ENCODE measurements at regions not wholly inside any gene's neighbourhood (a gene's known extent, or its start where the extent isn't known, plus 50 kb on each side); places are given as distances from the start of the nearest gene placed in this dataset.
"Not testable (repeated sequence)": the region's sequence is repeated elsewhere in the genome, so short reads cannot be mapped to it uniquely, and the experiment has no call there.

GRCh38 chr2:236375973-236376476 lies 111.8 kb upstream of the ASB18 start:
- H3K4me2 ChIP-seq, result no peak overlapping the region
- H3K27ac ChIP-seq, result no peak overlapping the region
- H4K20me1 ChIP-seq (ENCODE audit: insufficient read depth, poor library complexity, severe bottlenecking), result no peaks in the 10 kb centered on the region
- no peak for TF ChIP-seq EZH2 (IDR thresholded peaks at IDR 0.05; ENCODE audit: borderline replicate concordance)
- no peak for TF ChIP-seq EZH2phosphoT487 (IDR thresholded peaks at IDR 0.05; ENCODE audit: low read depth, severe bottlenecking, unreplicated experiment)
- TF ChIP-seq CTCF (IDR thresholded peaks at IDR 0.05; ENCODE audit: poor library complexity), result no peak
- no peaks in the 10 kb centered on the region for H3K79me2 ChIP-seq
- no peaks in the 10 kb centered on the region for H3K27me3 ChIP-seq
- no peak overlapping the region for H3K4me3 ChIP-seq
- no peaks in the 10 kb centered on the region for H3K36me3 ChIP-seq (replicated peaks; ENCODE audit: insufficient read depth, low read depth)
- no peak for DNase-seq (ENCODE audit: low spot score)
- 96% methylated on average over 5 of the region's 5 CpGs for WGBS (ENCODE audit: low lambda C conversion rate, missing lambda C conversion rate)
- no peaks in the 10 kb centered on the region for H3K4me1 ChIP-seq (ENCODE audit: insufficient read depth)
- H3K9me2 ChIP-seq (replicated peaks; ENCODE audit: insufficient read depth), result no peaks in the 10 kb centered on the region
- H3K9me3 ChIP-seq (ENCODE audit: low read depth), result no peaks in the 10 kb centered on the region
- H2AFZ ChIP-seq, result no peak overlapping the region

GRCh38 chr2:236376566-236377244 lies 112.5 kb upstream of the ASB18 start:
- H3K4me2 ChIP-seq, result no peak overlapping the region
- H3K36me3 ChIP-seq (replicated peaks; ENCODE audit: insufficient read depth, low read depth), result no peaks in the 10 kb centered on the region
- no peak overlapping the region for H2AFZ ChIP-seq
- DNase-seq (ENCODE audit: low spot score), result no peak
- TF ChIP-seq EZH2phosphoT487 (IDR thresholded peaks at IDR 0.05; ENCODE audit: low read depth, severe bottlenecking, unreplicated experiment) (no peak), EZH2 (IDR thresholded peaks at IDR 0.05; ENCODE audit: borderline replicate concordance) (no peak), CTCF (IDR thresholded peaks at IDR 0.05; ENCODE audit: poor library complexity) (no peak)
- no peaks in the 10 kb centered on the region for H4K20me1 ChIP-seq (ENCODE audit: insufficient read depth, poor library complexity, severe bottlenecking)
- no peak overlapping the region for H3K27ac ChIP-seq
- no peaks in the 10 kb centered on the region for H3K9me3 ChIP-seq (ENCODE audit: low read depth)
- no peaks in the 10 kb centered on the region for H3K9me2 ChIP-seq (replicated peaks; ENCODE audit: insufficient read depth)
- H3K27me3 ChIP-seq, result no peaks in the 10 kb centered on the region
- 86% methylated on average over 7 of the region's 7 CpGs for WGBS (ENCODE audit: low lambda C conversion rate, missing lambda C conversion rate)
- H3K4me1 ChIP-seq (ENCODE audit: insufficient read depth), result no peaks in the 10 kb centered on the region
- H3K79me2 ChIP-seq, result no peaks in the 10 kb centered on the region
- H3K4me3 ChIP-seq, result no peak overlapping the region

GRCh38 chr2:236380051-236380612 lies 115.9 kb upstream of the ASB18 start:
- H3K27ac ChIP-seq, result no peak overlapping the region
- H3K27me3 ChIP-seq, result no peaks in the 10 kb centered on the region
- no peaks in the 10 kb centered on the region for H3K36me3 ChIP-seq (replicated peaks; ENCODE audit: insufficient read depth, low read depth)
- H3K9me3 ChIP-seq (ENCODE audit: low read depth), result no peaks in the 10 kb centered on the region
- 93% methylated on average over 16 of the region's 16 CpGs for WGBS (ENCODE audit: low lambda C conversion rate, missing lambda C conversion rate)
- no peaks in the 10 kb centered on the region for H3K4me1 ChIP-seq (ENCODE audit: insufficient read depth)
- H3K4me3 ChIP-seq, result no peak overlapping the region
- no peaks in the 10 kb centered on the region for H3K79me2 ChIP-seq
- H3K9me2 ChIP-seq (replicated peaks; ENCODE audit: insufficient read depth), result no peaks in the 10 kb centered on the region
- no peak overlapping the region for H2AFZ ChIP-seq
- no peak overlapping the region for H3K4me2 ChIP-seq
- no peaks in the 10 kb centered on the region for H4K20me1 ChIP-seq (ENCODE audit: insufficient read depth, poor library complexity, severe bottlenecking)
- no peak for DNase-seq (ENCODE audit: low spot score)
- no peak for TF ChIP-seq EZH2phosphoT487 (IDR thresholded peaks at IDR 0.05; ENCODE audit: low read depth, severe bottlenecking, unreplicated experiment)
- TF ChIP-seq CTCF (IDR thresholded peaks at IDR 0.05; ENCODE audit: poor library complexity), result no peak
- no peak for TF ChIP-seq EZH2 (IDR thresholded peaks at IDR 0.05; ENCODE audit: borderline replicate concordance)

- not testable (repeated sequence) for H3K36me3 ChIP-seq (replicated peaks; ENCODE audit: insufficient read depth, low read depth); H4K20me1 ChIP-seq (ENCODE audit: insufficient read depth, poor library complexity, severe bottlenecking); H2AFZ ChIP-seq; DNase-seq (ENCODE audit: low spot score); H3K9me2 ChIP-seq (replicated peaks; ENCODE audit: insufficient read depth); H3K4me2 ChIP-seq; H3K4me3 ChIP-seq; H3K79me2 ChIP-seq; H3K27me3 ChIP-seq; H3K9me3 ChIP-seq (ENCODE audit: low read depth); H3K4me1 ChIP-seq (ENCODE audit: insufficient read depth)
- peak overlapping the region; percentile 31 for H3K27ac ChIP-seq
- WGBS (ENCODE audit: low lambda C conversion rate, missing lambda C conversion rate), result 64% methylated on average over 6 of the region's 6 CpGs
Observed at GRCh38 chr2:236381253-236381652, 117.0 kb upstream of the ASB18 start.

- not testable (repeated sequence) for H3K36me3 ChIP-seq (replicated peaks; ENCODE audit: insufficient read depth, low read depth); H3K4me3 ChIP-seq; H3K4me2 ChIP-seq; H3K4me1 ChIP-seq (ENCODE audit: insufficient read depth); H3K27me3 ChIP-seq; H3K79me2 ChIP-seq; H3K9me2 ChIP-seq (replicated peaks; ENCODE audit: insufficient read depth); H2AFZ ChIP-seq; DNase-seq (ENCODE audit: low spot score); H4K20me1 ChIP-seq (ENCODE audit: insufficient read depth, poor library complexity, severe bottlenecking); H3K9me3 ChIP-seq (ENCODE audit: low read depth); H3K27ac ChIP-seq
- WGBS (ENCODE audit: low lambda C conversion rate, missing lambda C conversion rate), result 78% methylated on average over 22 of the region's 30 CpGs
Observed at GRCh38 chr2:236389284-236390216, 125.3 kb upstream of the ASB18 start.

Measured in hepatocyte (in vitro differentiated cells).